SU-DHL-6 (cell line): ENCODE measurements at regions not wholly inside any gene's neighbourhood (a gene's known extent, or its start where the extent isn't known, plus 50 kb on each side); places are given as distances from the start of the nearest gene placed in this dataset.

Experiments used
- EZH2phosphoT487 ChIP-seq: fragments of 200-600 bp; sonication (generic), shearing (Covaris generic); conservative IDR thresholded peaks from 2 replicates; pipeline ENCODE4 v1.6.1; 2018; ENCODE audit warnings: mild to moderate bottlenecking, antibody characterized with exemption, low read length, moderate library complexity, mixed read lengths
- TF ChIP-seq, protein P1 (sequence below): fragments of 200-600 bp; sonication (generic); IDR thresholded peaks from one replicate; pipeline ENCODE4 v1.5.1; 2017; ENCODE audit warnings: antibody characterized with exemption, mild to moderate bottlenecking, low read length, moderate library complexity; ENCODE audit not compliant: insufficient read depth, poor library complexity, severe bottlenecking

- TF ChIP-seq, protein P1, sequence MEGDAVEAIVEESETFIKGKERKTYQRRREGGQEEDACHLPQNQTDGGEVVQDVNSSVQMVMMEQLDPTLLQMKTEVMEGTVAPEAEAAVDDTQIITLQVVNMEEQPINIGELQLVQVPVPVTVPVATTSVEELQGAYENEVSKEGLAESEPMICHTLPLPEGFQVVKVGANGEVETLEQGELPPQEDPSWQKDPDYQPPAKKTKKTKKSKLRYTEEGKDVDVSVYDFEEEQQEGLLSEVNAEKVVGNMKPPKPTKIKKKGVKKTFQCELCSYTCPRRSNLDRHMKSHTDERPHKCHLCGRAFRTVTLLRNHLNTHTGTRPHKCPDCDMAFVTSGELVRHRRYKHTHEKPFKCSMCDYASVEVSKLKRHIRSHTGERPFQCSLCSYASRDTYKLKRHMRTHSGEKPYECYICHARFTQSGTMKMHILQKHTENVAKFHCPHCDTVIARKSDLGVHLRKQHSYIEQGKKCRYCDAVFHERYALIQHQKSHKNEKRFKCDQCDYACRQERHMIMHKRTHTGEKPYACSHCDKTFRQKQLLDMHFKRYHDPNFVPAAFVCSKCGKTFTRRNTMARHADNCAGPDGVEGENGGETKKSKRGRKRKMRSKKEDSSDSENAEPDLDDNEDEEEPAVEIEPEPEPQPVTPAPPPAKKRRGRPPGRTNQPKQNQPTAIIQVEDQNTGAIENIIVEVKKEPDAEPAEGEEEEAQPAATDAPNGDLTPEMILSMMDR = peak; percentile 49
- TF ChIP-seq EZH2phosphoT487 = no peak
Measured at GRCh38 chr17:43338886-43339516, 59.8 kb upstream of the ARL4D start.
